ENCODE measurements at regions not wholly inside any gene's neighbourhood (a gene's known extent, or its start where the extent isn't known, plus 50 kb on each side); places are given as distances from the start of the nearest gene placed in this dataset.
"Not testable (repeated sequence)": the region's sequence is repeated elsewhere in the genome, so short reads cannot be mapped to it uniquely, and the experiment has no call there.

GRCh38 chrX:137198040-137198439 is 164.2 kb upstream of the GPR101 start:
- peak; percentile 6 for DNase-seq (ENCODE audit: low spot score)

GRCh38 chrX:137195991-137196390 is 162.2 kb upstream of the GPR101 start:
- peak; percentile 10 for DNase-seq (ENCODE audit: low spot score)

- no peak for DNase-seq (ENCODE audit: low spot score)
Observed at GRCh38 chrX:137195296-137195695, 161.5 kb upstream of the GPR101 start.

- DNase-seq (ENCODE audit: low spot score): peak; percentile 35
Observed at GRCh38 chrX:137194164-137194563, 160.4 kb upstream of the GPR101 start.

GRCh38 chrX:137187540-137187939 is 153.7 kb upstream of the GPR101 start:
- DNase-seq (ENCODE audit: low spot score): no peak

GRCh38 chrX:137178392-137178791 is 144.6 kb upstream of the GPR101 start:
- no peak for DNase-seq (ENCODE audit: low spot score)

GRCh38 chrX:137172317-137172948 is 138.6 kb upstream of the GPR101 start:
- peak; percentile 40 for DNase-seq (ENCODE audit: low spot score)

GRCh38 chrX:137171626-137172025 is 137.8 kb upstream of the GPR101 start:
- no peak for DNase-seq (ENCODE audit: low spot score)

- no peak for DNase-seq (ENCODE audit: low spot score)
Observed at GRCh38 chrX:137166591-137166990, 132.8 kb upstream of the GPR101 start.

GRCh38 chrX:137164329-137164728 is 130.5 kb upstream of the GPR101 start:
- DNase-seq (ENCODE audit: low spot score): no peak

- DNase-seq (ENCODE audit: low spot score): no peak
Observed at GRCh38 chrX:137151403-137151802, 117.6 kb upstream of the GPR101 start.

- no peak for DNase-seq (ENCODE audit: low spot score)
Observed at GRCh38 chrX:137143864-137144263, 110.1 kb upstream of the GPR101 start.

GRCh38 chrX:137122651-137123050 is 88.9 kb upstream of the GPR101 start:
- not testable (repeated sequence) for DNase-seq (ENCODE audit: low spot score)

- DNase-seq (ENCODE audit: low spot score): no peak
Observed at GRCh38 chrX:137119049-137119448, 85.3 kb upstream of the GPR101 start.

GRCh38 chrX:137118536-137118935 is 84.7 kb upstream of the GPR101 start:
- no peak for DNase-seq (ENCODE audit: low spot score)

GRCh38 chrX:137118136-137118535 is 84.3 kb upstream of the GPR101 start:
- DNase-seq (ENCODE audit: low spot score): no peak

- not testable (repeated sequence) for DNase-seq (ENCODE audit: low spot score)
Observed at GRCh38 chrX:137107877-137108276, 74.1 kb upstream of the GPR101 start.

- DNase-seq (ENCODE audit: low spot score): no peak
Observed at GRCh38 chrX:137101273-137101990, 67.6 kb upstream of the GPR101 start.
